ENCODE measurements at regions not wholly inside any gene's neighbourhood (a gene's known extent, or its start where the extent isn't known, plus 50 kb on each side); places are given as distances from the start of the nearest gene placed in this dataset.

- Histone ChIP-seq H3K4me3 (no peak overlapping the region), H3K36me3 (no peaks in the 10 kb centered on the region), H4K20me1 (peaks cover 62% of the 10 kb centered on the region), H3K4me2 (peak overlapping the region; percentile 45), H3K27ac (no peak overlapping the region), H3K27me3 (peaks cover 94% of the 10 kb centered on the region), H3K9me3 (peaks cover 28% of the 10 kb centered on the region), H3K9ac (no peak overlapping the region), H3K4me1 (peaks cover 7% of the 10 kb centered on the region; the same call in 1 of the 2 replicates)
- no peak for TF ChIP-seq Cebpa-rat (IDR thresholded peaks at IDR 0.05)
These were observed 397.4 kb upstream of the OR4E1 start for GRCh38 chr14:22071006-22071405.

DNA sequence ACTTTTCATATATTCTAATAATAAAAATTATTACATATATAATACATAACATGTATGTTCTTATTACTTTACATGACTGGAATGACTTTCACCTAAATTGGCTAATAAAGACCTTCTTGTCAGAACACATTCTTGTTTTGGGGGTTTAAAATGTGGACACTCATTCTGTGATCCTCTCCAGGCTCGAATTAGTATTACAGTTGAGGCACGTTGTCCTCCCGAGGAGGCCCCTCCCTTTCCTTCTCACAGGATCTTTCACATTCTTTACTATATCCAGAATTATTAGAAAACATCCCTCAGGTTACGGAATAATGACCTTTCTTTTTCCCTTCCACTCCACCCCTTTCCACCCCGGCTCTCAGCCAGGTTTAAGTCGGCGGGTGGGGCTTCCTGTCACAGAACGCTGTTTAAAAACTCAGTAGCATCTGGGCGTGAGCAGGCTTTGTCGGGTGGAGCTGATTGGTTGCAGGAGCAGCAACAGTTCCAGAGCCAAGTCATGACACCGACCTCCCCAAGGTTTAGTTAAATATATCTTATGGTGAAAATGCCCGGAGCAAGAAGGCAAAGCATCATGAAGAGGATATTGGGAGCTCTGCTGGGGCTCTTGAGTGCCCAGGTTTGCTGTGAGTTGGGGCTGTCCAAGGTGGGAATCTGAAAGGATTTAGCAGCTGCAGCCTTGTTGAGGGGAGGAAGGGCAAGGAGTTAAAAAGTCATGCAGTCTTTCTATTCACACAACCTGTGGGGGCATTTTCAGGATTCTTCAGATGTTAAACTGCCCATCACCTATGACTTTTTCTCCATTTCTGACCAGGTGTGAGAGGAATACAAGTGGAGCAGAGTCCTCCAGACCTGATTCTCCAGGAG lies 396.7 kb upstream of the OR4E1 start:
- TF ChIP-seq Cebpa-rat (IDR thresholded peaks at IDR 0.05): no peak
- Histone ChIP-seq H3K4me2 (peak overlapping the region; percentile 45), H3K27me3 (peaks cover 94% of the 10 kb centered on the region)

DNA sequence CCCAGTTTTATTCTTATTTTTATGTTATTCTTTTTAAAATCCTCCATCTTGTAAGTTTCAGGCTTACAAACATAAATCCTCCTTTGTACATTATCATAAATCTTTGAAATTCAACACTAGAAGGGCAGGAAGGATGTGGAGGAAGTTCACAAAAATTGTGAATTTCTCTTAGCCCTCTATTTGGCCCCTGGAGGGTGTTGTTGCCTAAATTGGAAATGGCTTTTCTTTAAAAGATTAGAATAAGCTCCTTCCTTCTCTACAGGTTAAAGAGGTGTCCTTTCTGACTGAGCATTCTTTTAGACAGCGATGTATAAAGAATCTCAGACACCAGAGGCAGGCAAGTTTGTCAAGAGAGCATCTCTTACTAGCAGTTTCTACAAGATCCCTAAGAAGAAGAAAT lies 391.7 kb upstream of the OR4E1 start:
- H3K9ac ChIP-seq: no peak overlapping the region

More for the DNA sequence above, 396.7 kb upstream of the OR4E1 start:
- H3K4me3 ChIP-seq: no peak overlapping the region
- no peak overlapping the region for H3K9ac ChIP-seq
- peaks cover 69% of the 10 kb centered on the region for H4K20me1 ChIP-seq
- H3K9me3 ChIP-seq: peaks cover 24% of the 10 kb centered on the region
- H3K27ac ChIP-seq: no peak overlapping the region
- no peaks in the 10 kb centered on the region for H3K36me3 ChIP-seq
- H3K4me1 ChIP-seq: peaks cover 7% of the 10 kb centered on the region; the same call in 1 of the 2 replicates

GRCh38 chr14:22059201-22059600 lies 385.6 kb upstream of the OR4E1 start:
- H3K27ac ChIP-seq: no peak overlapping the region
- H3K4me3 ChIP-seq: no peak overlapping the region
- H3K9me3 ChIP-seq: peaks cover 71% of the 10 kb centered on the region
- no peaks in the 10 kb centered on the region for H4K20me1 ChIP-seq
- TF ChIP-seq Cebpa-rat (IDR thresholded peaks at IDR 0.05): no peak
- H3K36me3 ChIP-seq: no peaks in the 10 kb centered on the region
- H3K4me1 ChIP-seq: no peaks in the 10 kb centered on the region
- no peak overlapping the region for H3K4me2 ChIP-seq
- H3K27me3 ChIP-seq: peaks cover 98% of the 10 kb centered on the region
- H3K9ac ChIP-seq: no peak overlapping the region

More for the DNA sequence above, 391.7 kb upstream of the OR4E1 start:
- Histone ChIP-seq H3K4me3 (no peak overlapping the region), H3K4me2 (no peak overlapping the region), H3K4me1 (peaks cover 2% of the 10 kb centered on the region; the same call in 1 of the 2 replicates), H4K20me1 (peaks cover 46% of the 10 kb centered on the region), H3K27ac (no peak overlapping the region), H3K36me3 (no peaks in the 10 kb centered on the region), H3K27me3 (peaks cover 99% of the 10 kb centered on the region), H3K9me3 (peaks cover 25% of the 10 kb centered on the region)
- no peak for TF ChIP-seq Cebpa-rat (IDR thresholded peaks at IDR 0.05)

- Histone ChIP-seq H3K4me1 (no peaks in the 10 kb centered on the region), H3K4me2 (no peak overlapping the region), H3K27me3 (peaks cover 96% of the 10 kb centered on the region), H3K27ac (no peak overlapping the region), H3K36me3 (no peaks in the 10 kb centered on the region), H4K20me1 (peaks cover 14% of the 10 kb centered on the region; the same call in 1 of the 2 replicates), H3K4me3 (no peak overlapping the region), H3K9me3 (peaks cover 29% of the 10 kb centered on the region), H3K9ac (no peak overlapping the region)
- TF ChIP-seq Cebpa-rat (IDR thresholded peaks at IDR 0.05): no peak
These were observed 379.2 kb upstream of the OR4E1 start for GRCh38 chr14:22052795-22053194.

GRCh38 chr14:22047115-22047514 lies 373.5 kb upstream of the OR4E1 start:
- Histone ChIP-seq H3K4me3 (no peak overlapping the region), H3K4me1 (no peaks in the 10 kb centered on the region), H3K27me3 (peaks cover 68% of the 10 kb centered on the region), H3K27ac (no peak overlapping the region), H4K20me1 (peaks cover 21% of the 10 kb centered on the region; the same call in 1 of the 2 replicates), H3K36me3 (no peaks in the 10 kb centered on the region), H3K4me2 (no peak overlapping the region), H3K9ac (no peak overlapping the region), H3K9me3 (no peaks in the 10 kb centered on the region)
- no peak for TF ChIP-seq Cebpa-rat (IDR thresholded peaks at IDR 0.05)

- no peak for TF ChIP-seq Cebpa-rat (IDR thresholded peaks at IDR 0.05)
- Histone ChIP-seq H3K27me3 (peaks cover 70% of the 10 kb centered on the region), H3K4me3 (no peak overlapping the region), H3K27ac (no peak overlapping the region), H3K36me3 (no peaks in the 10 kb centered on the region), H3K4me2 (no peak overlapping the region), H3K9ac (no peak overlapping the region), H4K20me1 (peaks cover 22% of the 10 kb centered on the region; the same call in 1 of the 2 replicates), H3K9me3 (no peaks in the 10 kb centered on the region), H3K4me1 (no peaks in the 10 kb centered on the region)
These were observed 372.4 kb upstream of the OR4E1 start for GRCh38 chr14:22046063-22046462.

GRCh38 chr14:22044193-22044592 lies 370.6 kb upstream of the OR4E1 start:
- TF ChIP-seq Cebpa-rat (IDR thresholded peaks at IDR 0.05): no peak
- H3K4me1 ChIP-seq: no peaks in the 10 kb centered on the region

DNA sequence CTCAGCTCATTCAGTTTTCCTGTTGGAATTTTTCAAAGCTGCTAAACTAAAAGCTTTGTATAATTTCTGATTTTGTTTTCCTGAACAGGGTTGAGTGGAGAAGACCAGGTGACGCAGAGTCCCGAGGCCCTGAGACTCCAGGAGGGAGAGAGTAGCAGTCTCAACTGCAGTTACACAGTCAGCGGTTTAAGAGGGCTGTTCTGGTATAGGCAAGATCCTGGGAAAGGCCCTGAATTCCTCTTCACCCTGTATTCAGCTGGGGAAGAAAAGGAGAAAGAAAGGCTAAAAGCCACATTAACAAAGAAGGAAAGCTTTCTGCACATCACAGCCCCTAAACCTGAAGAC lies 367.1 kb upstream of the OR4E1 start:
- Histone ChIP-seq H3K9ac (no peak overlapping the region), H4K20me1 (peaks cover 7% of the 10 kb centered on the region; the same call in 1 of the 2 replicates), H3K4me3 (no peak overlapping the region), H3K9me3 (no peaks in the 10 kb centered on the region), H3K27ac (no peak overlapping the region), H3K4me2 (no peak overlapping the region), H3K27me3 (peaks cover 25% of the 10 kb centered on the region; the same call in 1 of the 2 replicates), H3K4me1 (no peaks in the 10 kb centered on the region), H3K36me3 (no peaks in the 10 kb centered on the region)
- no peak for TF ChIP-seq Cebpa-rat (IDR thresholded peaks at IDR 0.05)

More at GRCh38 chr14:22044193-22044592, 370.6 kb upstream of the OR4E1 start:
- Histone ChIP-seq H3K4me3 (no peak overlapping the region), H3K4me2 (no peak overlapping the region), H4K20me1 (peaks cover 19% of the 10 kb centered on the region; the same call in 1 of the 2 replicates), H3K27ac (no peak overlapping the region), H3K9me3 (no peaks in the 10 kb centered on the region), H3K9ac (no peak overlapping the region), H3K36me3 (no peaks in the 10 kb centered on the region), H3K27me3 (peaks cover 58% of the 10 kb centered on the region)

Data from BLaER1 (cell line).